Smooth muscle cell (in vitro differentiated cells): ENCODE measurements at regions not wholly inside any gene's neighbourhood (a gene's known extent, or its start where the extent isn't known, plus 50 kb on each side); places are given as distances from the start of the nearest gene placed in this dataset.
A peak's percentile ranks its signal among the peaks of the same experiment; 100 is the strongest.

Experiments
- DNase-seq: peaks from one replicate; lab custom pipeline; 2025; ENCODE audit not compliant: unreplicated experiment; lab: John Stamatoyannopoulos, UW
- H2AFZ ChIP-seq: fragments of 200-600 bp; sonication (generic); 2 replicates; pipeline ENCODE4 v1.6.0; 2016; ENCODE audit warnings: antibody characterized with exemption, low read depth, mild to moderate bottlenecking
- H3F3A ChIP-seq: fragments of 200-600 bp; sonication (generic); 2 replicates; pipeline ENCODE4 v1.6.0; 2017; ENCODE audit warnings: antibody characterized with exemption, low read depth
- H3K27ac ChIP-seq: fragments of 200-600 bp; sonication (generic); 2 replicates; pipeline ENCODE4 v1.5.1; 2016; ENCODE audit warnings: low read depth, mild to moderate bottlenecking
- H3K27me3 ChIP-seq: fragments of 200-600 bp; sonication (generic); 2 replicates; pipeline ENCODE4 v1.6.1; 2016; ENCODE audit warnings: low read depth, mild to moderate bottlenecking
- H3K36me3 ChIP-seq: fragments of 200-600 bp; sonication (generic); 2 replicates; pipeline ENCODE4 v1.5.1; 2016; ENCODE audit warnings: low read depth
- H3K4me1 ChIP-seq: fragments of 200-600 bp; sonication (generic); 2 replicates; pipeline ENCODE4 v1.5.1; 2016; ENCODE audit warnings: low read depth
- H3K4me2 ChIP-seq: fragments of 200-600 bp; sonication (generic); 2 replicates; pipeline ENCODE4 v1.6.0; 2016; ENCODE audit warnings: mild to moderate bottlenecking
- H3K4me3 ChIP-seq: fragments of 200-600 bp; sonication (generic); 2 replicates; pipeline ENCODE4 v1.5.1; 2016; ENCODE audit warnings: mild to moderate bottlenecking
- H3K79me2 ChIP-seq: fragments of 200-600 bp; sonication (generic); 2 replicates; pipeline ENCODE4 v1.6.0; 2016; ENCODE audit warnings: low read depth, mild to moderate bottlenecking
- H3K9ac ChIP-seq: fragments of 200-600 bp; sonication (generic); 2 replicates; pipeline ENCODE4 v1.6.0; 2016; ENCODE audit warnings: low read depth
- H3K9me3 ChIP-seq: fragments of 200-600 bp; sonication (generic); replicated peaks from 2 replicates; pipeline ENCODE4 v1.5.1; 2016; ENCODE audit warnings: low read depth
- H4K20me1 ChIP-seq: fragments of 200-600 bp; sonication (generic); 2 replicates; pipeline ENCODE4 v1.6.0; 2016; ENCODE audit warnings: low read depth
- CTCF ChIP-seq: fragments of 200-600 bp; sonication (generic); IDR thresholded peaks from 2 replicates; pipeline ENCODE4 v1.5.1; 2017; ENCODE audit warnings: borderline replicate concordance, mild to moderate bottlenecking, antibody characterized with exemption; ENCODE audit not compliant: insufficient read depth, poor library complexity, severe bottlenecking
- WGBS: methylation state at CpG from one replicate; pipeline ENCODE4 v1.1.7; 2016; ENCODE audit warnings: low lambda C conversion rate; 5-methylcytosine and 5-hydroxymethylcytosine counted together

- no peaks in the 10 kb centered on the region for H3K9me3 ChIP-seq
- TF ChIP-seq CTCF, result no peak
- no peak overlapping the region for H2AFZ ChIP-seq
- no peak overlapping the region for H3K4me2 ChIP-seq
- H3K4me3 ChIP-seq, result no peak overlapping the region
- H3F3A ChIP-seq, result no peaks in the 10 kb centered on the region
- H3K27me3 ChIP-seq, result no peaks in the 10 kb centered on the region
- no peak overlapping the region for H3K27ac ChIP-seq
- DNase-seq, result no peak
- H3K4me1 ChIP-seq, result no peaks in the 10 kb centered on the region
- no peaks in the 10 kb centered on the region for H4K20me1 ChIP-seq
- H3K9ac ChIP-seq, result no peak overlapping the region
- H3K79me2 ChIP-seq, result no peaks in the 10 kb centered on the region
- no peaks in the 10 kb centered on the region for H3K36me3 ChIP-seq
Measured at GRCh38 chr12:28704477-28705169, 444.5 kb upstream of the FAR2 start.

- DNase-seq, result no peak
- Histone ChIP-seq H3K4me2 (peak overlapping the region; percentile 13), H3K4me3 (no peak overlapping the region), H3K27ac (no peak overlapping the region), H3K27me3 (no peaks in the 10 kb centered on the region), H3K36me3 (no peaks in the 10 kb centered on the region), H2AFZ (peak overlapping the region; percentile 47), H3K4me1 (no peaks in the 10 kb centered on the region), H3K9ac (no peak overlapping the region), H4K20me1 (no peaks in the 10 kb centered on the region), H3F3A (no peaks in the 10 kb centered on the region), H3K79me2 (no peaks in the 10 kb centered on the region), H3K9me3 (no peaks in the 10 kb centered on the region)
- 64% methylated on average over 4 of the region's 4 CpGs for WGBS
- TF ChIP-seq CTCF, result no peak
Measured at GRCh38 chr12:28708918-28709371, 440.1 kb upstream of the FAR2 start.

- H3K36me3 ChIP-seq, result no peaks in the 10 kb centered on the region
- no peaks in the 10 kb centered on the region for H3K9me3 ChIP-seq
- no peaks in the 10 kb centered on the region for H3K27me3 ChIP-seq
- H3K27ac ChIP-seq, result no peak overlapping the region
- no peaks in the 10 kb centered on the region for H3K4me1 ChIP-seq
- H3K9ac ChIP-seq, result no peak overlapping the region
- TF ChIP-seq CTCF, result no peak
- H3K4me2 ChIP-seq, result no peak overlapping the region
- no peaks in the 10 kb centered on the region for H3K79me2 ChIP-seq
- no peaks in the 10 kb centered on the region for H4K20me1 ChIP-seq
- no peak overlapping the region for H2AFZ ChIP-seq
- no peak for DNase-seq
- 88% methylated on average over 4 of the region's 4 CpGs for WGBS
- H3F3A ChIP-seq, result no peaks in the 10 kb centered on the region
- H3K4me3 ChIP-seq, result no peak overlapping the region
Measured at GRCh38 chr12:28709986-28710685, 438.9 kb upstream of the FAR2 start.

GRCh38 chr12:28710882-28711281 is 438.2 kb upstream of the FAR2 start:
- no peak overlapping the region for H3K9ac ChIP-seq
- H2AFZ ChIP-seq, result no peak overlapping the region
- no peaks in the 10 kb centered on the region for H3K36me3 ChIP-seq
- no peak overlapping the region for H3K4me2 ChIP-seq
- TF ChIP-seq CTCF, result no peak
- H3K27me3 ChIP-seq, result no peaks in the 10 kb centered on the region
- no peaks in the 10 kb centered on the region for H3K79me2 ChIP-seq
- no peaks in the 10 kb centered on the region for H3F3A ChIP-seq
- H3K4me1 ChIP-seq, result no peaks in the 10 kb centered on the region
- no peak overlapping the region for H3K4me3 ChIP-seq
- no peaks in the 10 kb centered on the region for H3K9me3 ChIP-seq
- H4K20me1 ChIP-seq, result no peaks in the 10 kb centered on the region
- H3K27ac ChIP-seq, result no peak overlapping the region
- no peak for DNase-seq
- 63% methylated on average over 1 of the region's 1 CpG for WGBS
